ENCODE measurements at regions not wholly inside any gene's neighbourhood (a gene's known extent, or its start where the extent isn't known, plus 50 kb on each side); places are given as distances from the start of the nearest gene placed in this dataset.

- Mint-ChIP-seq H3K27ac (no peak overlapping the region), H3K4me3 (no peak overlapping the region), H3K9me3 (no peaks in the 10 kb centered on the region), H3K4me1 (peaks cover 6 to 16% of the 10 kb centered on the region in 2 donors), H3K27me3 (ENCODE audit: low read depth in 2 of 2) (peaks cover 37 to 52% of the 10 kb centered on the region in 2 donors), H3K36me3 (no peaks in the 10 kb centered on the region)
- Histone ChIP-seq H3K27ac (ENCODE audit: low read length) (no peak overlapping the region), H3K27me3 (ENCODE audit: control insufficient read depth, insufficient read depth, low read length) (peaks cover 15% of the 10 kb centered on the region), H3K4me1 (ENCODE audit: control insufficient read depth, insufficient read depth, low read length) (peaks cover 8% of the 10 kb centered on the region), H3K9me3 (ENCODE audit: control insufficient read depth, insufficient read depth, low read length) (no peaks in the 10 kb centered on the region), H3K36me3 (ENCODE audit: control insufficient read depth, insufficient read depth, low read length) (no peaks in the 10 kb centered on the region), H3K4me3 (ENCODE audit: low read length) (no peak overlapping the region)
- ATAC-seq (no peak), DNase-seq (no peak)
- WGBS (ENCODE audit: insufficient coverage): 75% methylated on average over 3 of the region's 3 CpGs
- TF ChIP-seq CTCF (IDR thresholded peaks at IDR 0.05): no peak
- intact Hi-C loops (cut with micrococcal nuclease): no loop called here
Measured at GRCh38 chr17:72590382-72590781, 469.6 kb downstream of the SOX9 start.

- intact Hi-C loops (cut with micrococcal nuclease): no loop called here
- TF ChIP-seq CTCF (IDR thresholded peaks at IDR 0.05): no peak
- Histone ChIP-seq H3K36me3 (ENCODE audit: control insufficient read depth, insufficient read depth, low read length) (no peaks in the 10 kb centered on the region), H3K27ac (ENCODE audit: low read length) (no peak overlapping the region), H3K9me3 (ENCODE audit: control insufficient read depth, insufficient read depth, low read length) (no peaks in the 10 kb centered on the region), H3K4me1 (ENCODE audit: control insufficient read depth, insufficient read depth, low read length) (peaks cover 8% of the 10 kb centered on the region), H3K27me3 (ENCODE audit: control insufficient read depth, insufficient read depth, low read length) (peaks cover 15% of the 10 kb centered on the region), H3K4me3 (ENCODE audit: low read length) (no peak overlapping the region)
- H3K36me3 Mint-ChIP-seq: no peaks in the 10 kb centered on the region
- ATAC-seq: no peak
- no peak overlapping the region for H3K27ac Mint-ChIP-seq
- peaks cover 40 to 52% of the 10 kb centered on the region in 2 donors for H3K27me3 Mint-ChIP-seq (ENCODE audit: low read depth in 2 of 2)
- H3K4me3 Mint-ChIP-seq: no peak overlapping the region
- 55% methylated on average over 9 of the region's 9 CpGs for WGBS (ENCODE audit: insufficient coverage)
- H3K9me3 Mint-ChIP-seq: no peaks in the 10 kb centered on the region
- no peak for DNase-seq
- H3K4me1 Mint-ChIP-seq: peaks cover 6 to 16% of the 10 kb centered on the region in 2 donors
Measured at GRCh38 chr17:72590882-72591281, 470.1 kb downstream of the SOX9 start.

DNA sequence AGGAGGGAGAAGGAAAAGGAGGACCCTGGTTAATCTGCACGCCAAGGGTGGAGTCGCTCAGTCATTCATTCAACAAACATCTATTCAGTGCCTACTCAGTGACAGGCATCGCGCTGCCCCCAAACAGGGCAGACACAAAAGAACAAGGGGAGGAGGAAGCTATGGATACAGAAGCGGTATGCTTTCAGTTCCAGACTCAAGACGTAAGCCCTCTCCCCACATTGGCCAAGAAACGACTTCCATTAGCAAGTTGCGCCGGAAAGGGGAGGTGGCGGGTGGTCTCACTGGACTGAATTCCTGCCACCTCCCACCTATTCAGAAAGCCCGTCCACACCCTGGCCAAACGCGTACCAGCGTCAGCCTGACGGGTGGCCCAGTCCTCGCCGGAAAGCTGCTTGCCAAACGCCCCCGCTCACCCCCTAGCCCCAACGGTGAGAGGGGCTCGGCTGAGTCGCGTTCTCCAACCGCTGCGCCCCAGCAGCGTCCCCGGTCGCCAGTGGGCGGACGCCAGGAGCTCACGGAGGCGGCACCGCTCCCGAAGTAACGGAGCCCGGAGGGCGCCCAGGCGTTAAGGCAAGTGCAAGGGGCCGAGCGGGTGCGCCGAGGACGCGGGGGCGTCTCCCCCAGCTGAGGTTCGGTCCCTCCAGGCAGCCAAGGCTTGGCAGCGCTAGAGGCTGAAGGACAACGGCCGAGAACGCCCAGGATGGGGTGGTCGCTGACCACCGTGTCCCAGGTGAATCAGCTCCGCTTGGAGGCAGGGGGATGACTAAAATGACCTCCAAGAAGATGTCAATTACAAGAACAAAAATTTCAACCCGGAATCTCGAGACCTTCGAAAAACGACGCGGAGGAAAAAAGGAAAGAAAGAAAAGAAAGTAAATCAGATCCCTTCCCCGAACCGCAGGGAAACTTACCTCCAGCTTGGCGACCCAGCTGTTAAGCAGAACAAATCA lies 470.7 kb downstream of the SOX9 start:
- H3K27ac ChIP-seq (ENCODE audit: low read length): no peak overlapping the region
- WGBS (ENCODE audit: insufficient coverage): 2% methylated on average over 60 of the region's 62 CpGs
- H3K4me1 ChIP-seq (ENCODE audit: control insufficient read depth, insufficient read depth, low read length): peaks cover 8% of the 10 kb centered on the region
- Mint-ChIP-seq H3K9me3 (no peaks in the 10 kb centered on the region), H3K27me3 (ENCODE audit: low read depth in 2 of 2) (peaks cover 40 to 52% of the 10 kb centered on the region in 2 donors), H3K36me3 (no peaks in the 10 kb centered on the region), H3K4me3 (peak overlapping the region; percentile 71), H3K4me1 (peaks cover 6 to 16% of the 10 kb centered on the region in 2 donors), H3K27ac (no peak overlapping the region)
- TF ChIP-seq CTCF (IDR thresholded peaks at IDR 0.05): no peak
- intact Hi-C loops (cut with micrococcal nuclease): no loop called here
- peaks cover 15% of the 10 kb centered on the region for H3K27me3 ChIP-seq (ENCODE audit: control insufficient read depth, insufficient read depth, low read length)
- H3K9me3 ChIP-seq (ENCODE audit: control insufficient read depth, insufficient read depth, low read length): no peaks in the 10 kb centered on the region
- DNase-seq (peak in 1 of 2 donors; percentile 6), ATAC-seq (no peak)
- no peaks in the 10 kb centered on the region for H3K36me3 ChIP-seq (ENCODE audit: control insufficient read depth, insufficient read depth, low read length)
- H3K4me3 ChIP-seq (ENCODE audit: low read length): no peak overlapping the region

Data from natural killer cell (primary cell).